HCT116 (cell line): ENCODE measurements at regions not wholly inside any gene's neighbourhood (a gene's known extent, or its start where the extent isn't known, plus 50 kb on each side); places are given as distances from the start of the nearest gene placed in this dataset.

ENCODE experiments used
- ATAC-seq: fragments of 200-7000 bp; cut with Tn5 transposase; 2 replicates; pipeline ENCODE4 v1.9.1; 2020; ENCODE audit warnings: mild to moderate bottlenecking, moderate library complexity
- BruUV-seq: library from RNA; stranded (reverse); fragments of 400-500 nt; replicated peaks from 2 replicates; lab custom pipeline; 2021; lab: Mats Ljungman, UMichigan
- CTCF ChIA-PET: fragments of 300-600 bp; sonication (Branson Sonifier 250); formaldehyde crosslinking; loops from one replicate; lab custom pipeline; 2021; ENCODE audit warnings: antibody characterized with exemption; lab: Charles Lee
- POLR2A ChIA-PET: fragments of 300-600, 350-600 bp; sonication (Branson Sonifier 250); formaldehyde crosslinking; loops from one replicate; lab custom pipeline; 2021; ENCODE audit warnings: antibody characterized with exemption; lab: Charles Lee
- RAD21 ChIA-PET, 2 experiments: fragments of 300-600 bp; sonication (Branson Sonifier 250); formaldehyde crosslinking; loops; one replicate each; lab custom pipeline; 2023; ENCODE audit warnings: low total read pairs in 2 of 2; ENCODE audit not compliant: uncharacterized antibody in 2 of 2, unreplicated experiment in 2 of 2, low non-redundant PET in 1 of 2; lab: Charles Lee
- DNase-seq: peaks from one replicate; pipeline ENCODE4 v3.0.0-alpha.2; 2010; ENCODE audit warnings: low read depth, low spot score
- H2AFZ ChIP-seq: fragments of 200-600 bp; shearing (Covaris generic), sonication (generic); 2 replicates; pipeline ENCODE4 v1.6.1; 2017; ENCODE audit warnings: low read depth, mixed run types, mixed read lengths, antibody characterized with exemption, low read length; ENCODE audit not compliant: poor library complexity, severe bottlenecking
- H3K27ac ChIP-seq: 2 replicates; pipeline ENCODE4 v1.5.1; 2012; ENCODE audit warnings: low read depth, low read length
- H3K27me3 ChIP-seq: fragments of 200-600 bp; sonication (generic); 2 replicates; pipeline ENCODE4 v1.6.1; 2016; ENCODE audit warnings: mixed run types, low read length, mixed read lengths; ENCODE audit not compliant: insufficient read depth
- H3K36me3 ChIP-seq, 2 experiments: fragments of 200-500 bp in 1 of 2; fragments of 200-600 bp in 1 of 2; sonication (Bioruptor generic) in 1 of 2; sonication (generic) in 1 of 2; 2 replicates each; pipeline versions ENCODE4 v1.5.1 to v1.6.1; 2014 to 2016; ENCODE audit warnings: low read length in 2 of 2, inconsistent platforms in 1 of 2, mixed read lengths in 1 of 2, mixed run types in 1 of 2; ENCODE audit not compliant: insufficient read depth in 2 of 2, control insufficient read depth in 1 of 2
- H3K4me1 ChIP-seq, 2 experiments: fragments of 200-600 bp in 1 of 2; sonication (generic) in 1 of 2; 2 replicates each; pipeline versions ENCODE4 v1.5.1 to v1.6.1; 2012 to 2017; ENCODE audit warnings: low read length in 2 of 2, inconsistent platforms in 1 of 2, mild to moderate bottlenecking in 1 of 2, mixed read lengths in 1 of 2, mixed run types in 1 of 2, moderate library complexity in 1 of 2; ENCODE audit not compliant: insufficient read depth in 2 of 2, control insufficient read depth in 1 of 2
- H3K4me2 ChIP-seq: fragments of 200-600 bp; sonication (generic); 2 replicates; pipeline ENCODE4 v1.6.1; 2017; ENCODE audit warnings: mixed run types, low read length, mixed read lengths
- H3K4me3 ChIP-seq, 2 experiments: fragments of 200-600 bp in 1 of 2; sonication (generic) in 1 of 2; replicated peaks in 1 of 2; 2 replicates each; pipeline ENCODE4 v1.5.1; 2011 to 2016; ENCODE audit warnings: low read length in 2 of 2, control low read depth in 1 of 2, low read depth in 1 of 2, mild to moderate bottlenecking in 1 of 2, mixed read lengths in 1 of 2, mixed run types in 1 of 2
- H3K79me2 ChIP-seq: fragments of 200-600 bp; sonication (generic); 2 replicates; pipeline ENCODE4 v1.6.1; 2017; ENCODE audit warnings: mild to moderate bottlenecking, mixed run types, low read length, moderate library complexity, mixed read lengths; ENCODE audit not compliant: insufficient read depth
- H3K9ac ChIP-seq: fragments of 200-600 bp; sonication (generic); 2 replicates; pipeline ENCODE4 v1.6.1; 2016; ENCODE audit warnings: low read length, mixed read lengths
- H3K9me2 ChIP-seq: fragments of 200-600 bp; sonication (generic), shearing (Covaris generic); 2 replicates; pipeline ENCODE4 v1.6.1; 2017; ENCODE audit warnings: mixed run types, mild to moderate bottlenecking, moderate library complexity; ENCODE audit not compliant: insufficient read depth
- H3K9me3 ChIP-seq, 2 experiments: fragments of 200-500 bp in 1 of 2; fragments of 200-600 bp in 1 of 2; sonication (Bioruptor generic) in 1 of 2; sonication (generic) in 1 of 2; 2 replicates each; pipeline ENCODE4 v1.6.1; 2014 to 2017; ENCODE audit warnings: low read length in 2 of 2, mixed read lengths in 2 of 2, inconsistent platforms in 1 of 2, low read depth in 1 of 2, mild to moderate bottlenecking in 1 of 2, mixed run types in 1 of 2, moderate library complexity in 1 of 2; ENCODE audit not compliant: control insufficient read depth in 1 of 2, insufficient read depth in 1 of 2
- H4K20me1 ChIP-seq: fragments of 200-600 bp; sonication (generic), shearing (Covaris generic); 2 replicates; pipeline ENCODE4 v1.6.1; 2017; ENCODE audit warnings: mixed run types, mild to moderate bottlenecking, moderate library complexity; ENCODE audit not compliant: insufficient read depth
- CBX3 ChIP-seq: IDR thresholded peaks from 2 replicates; pipeline ENCODE4 v1.6.1; 2012; ENCODE audit warnings: low read depth
- CEBPB ChIP-seq: IDR thresholded peaks from 2 replicates; pipeline ENCODE4 v1.6.1; 2012; ENCODE audit warnings: low read depth
- EGR1 ChIP-seq: IDR thresholded peaks from 2 replicates; pipeline ENCODE4 v1.6.1; 2012; ENCODE audit warnings: low read depth
- EZH2phosphoT487 ChIP-seq: fragments of 200-600 bp; IDR thresholded peaks from 2 replicates; pipeline ENCODE4 v1.6.1; 2018; ENCODE audit warnings: antibody characterized with exemption, borderline replicate concordance
- JUND ChIP-seq: IDR thresholded peaks from 2 replicates; pipeline ENCODE4 v1.6.1; 2012
- POLR2A ChIP-seq: IDR thresholded peaks from 2 replicates; pipeline ENCODE4 v1.7.0; 2011; ENCODE audit warnings: borderline replicate concordance; ENCODE audit not compliant: insufficient read depth, insufficient read length; ENCODE audit errors: extremely low read depth
- POLR2AphosphoS5 ChIP-seq: IDR thresholded peaks from 2 replicates; pipeline ENCODE4 v1.6.1; 2011; ENCODE audit warnings: mild to moderate bottlenecking, low read depth, low read length, moderate library complexity
- RAD21 ChIP-seq: IDR thresholded peaks from 2 replicates; pipeline ENCODE4 v1.6.1; 2012; ENCODE audit warnings: low read depth, mild to moderate bottlenecking
- SP1 ChIP-seq: IDR thresholded peaks from 2 replicates; pipeline ENCODE4 v1.6.1; 2012; ENCODE audit warnings: low read depth
- TCF7L2 ChIP-seq: IDR thresholded peaks from 2 replicates; pipeline ENCODE4 v1.7.0; 2011; ENCODE audit warnings: borderline replicate concordance, inconsistent platforms; ENCODE audit not compliant: insufficient read depth, insufficient read length; ENCODE audit errors: extremely low read depth
- YY1 ChIP-seq: IDR thresholded peaks from 2 replicates; pipeline ENCODE4 v1.6.1; 2011; ENCODE audit warnings: low read length, low read depth, moderate library complexity, mild to moderate bottlenecking; ENCODE audit not compliant: insufficient replicate concordance; ENCODE audit errors: extremely low read depth
- ZFX ChIP-seq: fragments of 450-650 bp; IDR thresholded peaks from 2 replicates; pipeline ENCODE4 v1.6.1; 2017
- ZNF274 ChIP-seq: fragments of 200-500 bp; sonication (Bioruptor generic); IDR thresholded peaks from 2 replicates; pipeline ENCODE4 v1.6.1; 2014; ENCODE audit warnings: mild to moderate bottlenecking, low read depth, low read length, inconsistent platforms
- intact Hi-C: fragments of 100-400 bp; cut with micrococcal nuclease; formaldehyde crosslinking; loops from 2 replicates; pipeline ENCODE4 v1.10.0; 2022
- TF ChIP-seq, protein P1 (sequence below), 3 experiments: fragments of 200-600 bp in 1 of 3; sonication (generic) in 1 of 3; IDR thresholded peaks in 2 of 3; conservative IDR thresholded peaks in 1 of 3; 2 replicates each; pipeline ENCODE4 v1.5.1; 2012 to 2017; ENCODE audit warnings: low read depth in 2 of 3, low read length in 2 of 3, antibody characterized with exemption in 1 of 3, borderline replicate concordance in 1 of 3, control low read depth in 1 of 3, mild to moderate bottlenecking in 1 of 3, mixed read lengths in 1 of 3, mixed run types in 1 of 3, moderate library complexity in 1 of 3; ENCODE audit not compliant: insufficient read depth in 1 of 3

DNA sequence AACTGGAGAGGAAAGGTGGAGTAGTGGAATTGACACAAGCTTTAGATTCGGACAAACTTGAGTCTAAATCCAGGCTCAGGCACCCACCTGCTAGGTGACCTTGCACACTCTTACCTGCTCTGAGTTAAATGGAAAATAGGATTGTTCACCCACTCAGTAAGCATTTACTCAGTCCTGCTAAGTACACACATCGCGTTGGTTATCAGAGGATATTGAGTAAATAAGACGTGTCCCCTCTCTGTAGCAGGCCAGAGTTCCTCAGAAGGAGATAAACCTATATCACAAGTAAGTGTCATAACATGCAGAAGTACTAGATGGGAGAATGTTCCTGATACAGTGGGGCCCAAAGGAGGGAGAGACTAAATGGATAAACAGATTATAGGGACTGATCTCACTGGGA is 117.7 kb downstream of the SMIM20 start:
- no peak overlapping the region for H2AFZ ChIP-seq
- no peaks in the 10 kb centered on the region for H3K9me2 ChIP-seq
- no peak for ATAC-seq
- H3K4me1 ChIP-seq: no peaks in the 10 kb centered on the region
- H3K36me3 ChIP-seq: no peaks in the 10 kb centered on the region
- no TSS peak for BruUV-seq
- ChIA-PET CTCF (no interaction called here), RAD21 (no interaction called here), POLR2A (no interaction called here)
- no peaks in the 10 kb centered on the region for H4K20me1 ChIP-seq
- intact Hi-C loops: no loop called here
- H3K79me2 ChIP-seq: no peaks in the 10 kb centered on the region
- no peak overlapping the region for H3K4me2 ChIP-seq
- no peak overlapping the region for H3K27ac ChIP-seq
- H3K9me3 ChIP-seq: no peaks in the 10 kb centered on the region
- TF ChIP-seq YY1 (no peak), JUND (no peak), ZNF274 (no peak), POLR2A (no peak), ZFX (no peak), CBX3 (no peak), SP1 (no peak), POLR2AphosphoS5 (no peak), RAD21 (no peak), CEBPB (no peak), EGR1 (no peak), TCF7L2 (no peak), EZH2phosphoT487 (no peak)
- TF ChIP-seq, protein P1, sequence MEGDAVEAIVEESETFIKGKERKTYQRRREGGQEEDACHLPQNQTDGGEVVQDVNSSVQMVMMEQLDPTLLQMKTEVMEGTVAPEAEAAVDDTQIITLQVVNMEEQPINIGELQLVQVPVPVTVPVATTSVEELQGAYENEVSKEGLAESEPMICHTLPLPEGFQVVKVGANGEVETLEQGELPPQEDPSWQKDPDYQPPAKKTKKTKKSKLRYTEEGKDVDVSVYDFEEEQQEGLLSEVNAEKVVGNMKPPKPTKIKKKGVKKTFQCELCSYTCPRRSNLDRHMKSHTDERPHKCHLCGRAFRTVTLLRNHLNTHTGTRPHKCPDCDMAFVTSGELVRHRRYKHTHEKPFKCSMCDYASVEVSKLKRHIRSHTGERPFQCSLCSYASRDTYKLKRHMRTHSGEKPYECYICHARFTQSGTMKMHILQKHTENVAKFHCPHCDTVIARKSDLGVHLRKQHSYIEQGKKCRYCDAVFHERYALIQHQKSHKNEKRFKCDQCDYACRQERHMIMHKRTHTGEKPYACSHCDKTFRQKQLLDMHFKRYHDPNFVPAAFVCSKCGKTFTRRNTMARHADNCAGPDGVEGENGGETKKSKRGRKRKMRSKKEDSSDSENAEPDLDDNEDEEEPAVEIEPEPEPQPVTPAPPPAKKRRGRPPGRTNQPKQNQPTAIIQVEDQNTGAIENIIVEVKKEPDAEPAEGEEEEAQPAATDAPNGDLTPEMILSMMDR (IDR thresholded peaks at IDR 0.05 in 2 of 3, conservative IDR thresholded peaks at IDR 0.05 in 1 of 3; ENCODE audit: borderline replicate concordance in 1 of 3, insufficient read depth in 1 of 3, low read depth in 2 of 3, low read length in 2 of 3): no peak
- DNase-seq: no peak
- H3K27me3 ChIP-seq: no peaks in the 10 kb centered on the region
- H3K9ac ChIP-seq: no peak overlapping the region
- no peak overlapping the region for H3K4me3 ChIP-seq
